ENCODE measurements at regions not wholly inside any gene's neighbourhood (a gene's known extent, or its start where the extent isn't known, plus 50 kb on each side); places are given as distances from the start of the nearest gene placed in this dataset.

DNA sequence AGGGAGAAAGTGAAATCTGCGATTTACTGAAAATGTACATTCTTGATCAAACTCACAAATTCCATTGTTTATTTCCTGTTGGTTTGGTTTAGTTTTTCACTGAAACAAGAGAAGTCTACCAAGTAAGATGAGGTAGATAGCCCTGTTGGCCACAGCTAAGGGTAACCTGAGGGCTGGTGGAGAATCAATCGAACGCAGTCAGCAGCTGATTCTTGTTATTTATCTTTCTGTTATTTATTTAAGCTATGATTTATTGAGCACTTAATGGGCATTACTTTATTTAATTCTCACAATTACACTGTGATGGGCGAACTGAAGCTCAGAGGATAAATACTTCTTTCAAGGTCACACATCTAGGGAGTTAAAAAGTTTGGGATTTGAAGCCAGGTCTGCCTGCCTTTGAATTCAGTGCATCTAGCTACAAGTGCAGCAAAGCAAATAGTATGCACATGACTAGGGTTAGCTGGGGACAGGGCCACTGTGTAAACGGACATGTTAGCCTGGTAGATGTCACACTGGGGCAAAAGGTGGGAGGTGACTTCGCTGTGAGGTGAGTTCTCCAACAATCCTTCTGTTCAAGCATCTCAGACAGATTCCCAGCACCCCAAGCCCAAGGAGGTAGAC is 106.5 kb upstream of the GADD45A start:
- Histone ChIP-seq H3K79me2 (ENCODE audit: control insufficient read depth, insufficient read depth, low read length) (no peaks in the 10 kb centered on the region), H2AFZ (ENCODE audit: insufficient read depth, low read depth, low read length, poor library complexity, severe bottlenecking) (no peak overlapping the region), H3K4me3 (ENCODE audit: control extremely low read depth in 1 of 5, extremely low read depth in 1 of 5, insufficient read depth in 1 of 5, low read depth in 2 of 5, low read length in 4 of 5) (no peak overlapping the region), H3K27me3 (replicated peaks in 1 of 4; ENCODE audit: control extremely low read depth in 1 of 4, control insufficient read depth in 3 of 4, insufficient read depth in 4 of 4, low read length in 3 of 4) (no peaks in the 10 kb centered on the region), H3K4me1 (ENCODE audit: control insufficient read depth in 2 of 2, insufficient read depth in 2 of 2, low read length in 2 of 2) (no peaks in the 10 kb centered on the region), H3K9ac (ENCODE audit: low read length) (no peak overlapping the region), H3K9me3 (ENCODE audit: control extremely low read depth in 1 of 3, control insufficient read depth in 2 of 3, insufficient read depth in 1 of 3, low read length in 2 of 3) (no peaks in the 10 kb centered on the region), H3K27ac (ENCODE audit: low read length in 2 of 2) (no peak overlapping the region), H3K4me2 (replicated peaks; ENCODE audit: low read depth, low read length, poor library complexity, severe bottlenecking) (no peak overlapping the region), H3K36me3 (replicated peaks in 1 of 2; ENCODE audit: control extremely low read depth in 1 of 2, control insufficient read depth in 1 of 2, extremely low read depth in 1 of 2, insufficient read depth in 2 of 2, low read length in 1 of 2) (no peaks in the 10 kb centered on the region), H4K20me1 (ENCODE audit: control insufficient read depth, insufficient read depth, low read length, poor library complexity, severe bottlenecking) (no peaks in the 10 kb centered on the region)
- Mint-ChIP-seq H3K27ac (no peak overlapping the region), H3K9me3 (ENCODE audit: insufficient read depth) (no peaks in the 10 kb centered on the region), H3K4me3 (no peak overlapping the region), H3K27me3 (peaks cover 4% of the 10 kb centered on the region), H3K4me1 (no peaks in the 10 kb centered on the region)
- TF ChIP-seq, protein P1, sequence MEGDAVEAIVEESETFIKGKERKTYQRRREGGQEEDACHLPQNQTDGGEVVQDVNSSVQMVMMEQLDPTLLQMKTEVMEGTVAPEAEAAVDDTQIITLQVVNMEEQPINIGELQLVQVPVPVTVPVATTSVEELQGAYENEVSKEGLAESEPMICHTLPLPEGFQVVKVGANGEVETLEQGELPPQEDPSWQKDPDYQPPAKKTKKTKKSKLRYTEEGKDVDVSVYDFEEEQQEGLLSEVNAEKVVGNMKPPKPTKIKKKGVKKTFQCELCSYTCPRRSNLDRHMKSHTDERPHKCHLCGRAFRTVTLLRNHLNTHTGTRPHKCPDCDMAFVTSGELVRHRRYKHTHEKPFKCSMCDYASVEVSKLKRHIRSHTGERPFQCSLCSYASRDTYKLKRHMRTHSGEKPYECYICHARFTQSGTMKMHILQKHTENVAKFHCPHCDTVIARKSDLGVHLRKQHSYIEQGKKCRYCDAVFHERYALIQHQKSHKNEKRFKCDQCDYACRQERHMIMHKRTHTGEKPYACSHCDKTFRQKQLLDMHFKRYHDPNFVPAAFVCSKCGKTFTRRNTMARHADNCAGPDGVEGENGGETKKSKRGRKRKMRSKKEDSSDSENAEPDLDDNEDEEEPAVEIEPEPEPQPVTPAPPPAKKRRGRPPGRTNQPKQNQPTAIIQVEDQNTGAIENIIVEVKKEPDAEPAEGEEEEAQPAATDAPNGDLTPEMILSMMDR (IDR thresholded peaks at IDR 0.05): no peak
- TF ChIP-seq EZH2 (IDR thresholded peaks at IDR 0.05; ENCODE audit: borderline replicate concordance, insufficient read depth, low read depth, low read length, poor library complexity, severe bottlenecking): no peak
- CTCF ChIA-PET: interaction anchor here (0.8 kb wide), 2 partner anchors 78 to 182 kb away, joined by 3 read pairs; no protein-coding TSS in a partner anchor
- WGBS (ENCODE audit: insufficient coverage): 100% methylated on average over 1 of the region's 6 CpGs
- DNase-seq: no peak
- intact Hi-C loops (cut with micrococcal nuclease): no loop called here
- no peak for ATAC-seq (ENCODE audit: low read depth)
- POLR2A ChIA-PET: no interaction called here

DNA sequence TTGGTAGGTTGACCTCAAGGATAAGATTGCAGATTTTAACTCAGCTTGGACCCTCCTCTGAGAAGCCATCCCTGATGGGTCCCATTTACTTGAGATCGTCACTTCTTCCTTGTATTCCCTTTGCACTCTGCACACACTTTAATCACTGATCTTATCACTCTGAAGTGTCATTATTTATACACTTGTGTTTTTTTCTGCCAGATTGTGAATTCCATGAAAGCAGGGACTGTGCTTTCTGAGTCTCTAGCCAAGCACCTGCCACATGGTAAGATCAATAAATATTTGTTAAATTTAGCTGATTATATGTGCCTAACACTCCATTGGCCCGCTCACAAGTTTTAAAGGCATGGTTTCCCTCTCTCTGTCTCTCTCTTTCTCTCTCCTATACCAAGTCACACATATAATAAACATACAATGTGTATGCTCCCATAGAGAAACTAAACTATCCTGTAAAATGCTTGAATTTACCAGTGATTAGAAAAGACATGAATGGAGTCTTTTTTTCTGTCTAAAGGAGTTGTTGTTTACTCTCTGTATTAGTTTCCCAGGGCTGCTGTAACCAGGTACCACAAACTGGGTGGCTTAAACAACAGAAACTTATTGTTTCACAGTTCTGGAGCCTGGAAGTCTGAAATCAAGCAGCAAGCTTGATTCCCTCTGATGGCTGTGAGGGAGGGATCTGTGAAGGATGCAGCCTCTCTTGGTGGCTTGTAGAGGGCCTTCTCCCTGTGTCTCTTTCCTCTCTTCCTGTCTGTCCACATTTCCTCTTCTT is 105.2 kb upstream of the GADD45A start:
- Histone ChIP-seq H3K4me2 (replicated peaks; ENCODE audit: low read depth, low read length, poor library complexity, severe bottlenecking) (no peak overlapping the region), H3K4me3 (ENCODE audit: control extremely low read depth in 1 of 5, extremely low read depth in 1 of 5, insufficient read depth in 1 of 5, low read depth in 2 of 5, low read length in 4 of 5) (no peak overlapping the region), H3K79me2 (ENCODE audit: control insufficient read depth, insufficient read depth, low read length) (no peaks in the 10 kb centered on the region), H4K20me1 (ENCODE audit: control insufficient read depth, insufficient read depth, low read length, poor library complexity, severe bottlenecking) (no peaks in the 10 kb centered on the region), H2AFZ (ENCODE audit: insufficient read depth, low read depth, low read length, poor library complexity, severe bottlenecking) (no peak overlapping the region), H3K4me1 (ENCODE audit: control insufficient read depth in 2 of 2, insufficient read depth in 2 of 2, low read length in 2 of 2) (no peaks in the 10 kb centered on the region), H3K27me3 (replicated peaks in 1 of 4; ENCODE audit: control extremely low read depth in 1 of 4, control insufficient read depth in 3 of 4, insufficient read depth in 4 of 4, low read length in 3 of 4) (no peaks in the 10 kb centered on the region), H3K9ac (ENCODE audit: low read length) (no peak overlapping the region), H3K36me3 (replicated peaks in 1 of 2; ENCODE audit: control extremely low read depth in 1 of 2, control insufficient read depth in 1 of 2, extremely low read depth in 1 of 2, insufficient read depth in 2 of 2, low read length in 1 of 2) (no peaks in the 10 kb centered on the region), H3K27ac (ENCODE audit: low read length in 2 of 2) (no peak overlapping the region), H3K9me3 (ENCODE audit: control extremely low read depth in 1 of 3, control insufficient read depth in 2 of 3, insufficient read depth in 1 of 3, low read length in 2 of 3) (no peaks in the 10 kb centered on the region)
- Mint-ChIP-seq H3K9me3 (ENCODE audit: insufficient read depth) (no peaks in the 10 kb centered on the region), H3K27ac (no peak overlapping the region), H3K27me3 (peaks cover 4% of the 10 kb centered on the region), H3K4me3 (no peak overlapping the region), H3K4me1 (no peaks in the 10 kb centered on the region)
- intact Hi-C loops (cut with micrococcal nuclease): no loop called here
- POLR2A ChIA-PET: no interaction called here
- DNase-seq (no peak), ATAC-seq (ENCODE audit: low read depth) (no peak)
- TF ChIP-seq, protein P1 (IDR thresholded peaks at IDR 0.05): no peak
- TF ChIP-seq EZH2 (IDR thresholded peaks at IDR 0.05; ENCODE audit: borderline replicate concordance, insufficient read depth, low read depth, low read length, poor library complexity, severe bottlenecking): no peak
- CTCF ChIA-PET: interaction anchor here (0.6 to 0.8 kb wide), 2 partner anchors 34 to 79 kb away, joined by 3 to 4 read pairs; no protein-coding TSS in a partner anchor
- WGBS (ENCODE audit: insufficient coverage): no CpG with 5 or more reads among the region's 2 CpGs
